ENCODE measurements at regions not wholly inside any gene's neighbourhood (a gene's known extent, or its start where the extent isn't known, plus 50 kb on each side); places are given as distances from the start of the nearest gene placed in this dataset.

GRCh38 chr6:8637896-8638597 lies 202.7 kb upstream of the SLC35B3 start:
- Histone ChIP-seq H4K20me1 (ENCODE audit: insufficient read depth) (no peaks in the 10 kb centered on the region), H3K36me3 (ENCODE audit: control insufficient read depth in 1 of 2, insufficient read depth in 2 of 2, low read length in 2 of 2) (no peaks in the 10 kb centered on the region), H3K9me3 (ENCODE audit: control insufficient read depth in 1 of 2, insufficient read depth in 1 of 2, low read depth in 1 of 2, low read length in 2 of 2) (no peaks in the 10 kb centered on the region), H3K4me1 (ENCODE audit: control insufficient read depth in 1 of 2, insufficient read depth in 2 of 2, low read length in 2 of 2) (no peaks in the 10 kb centered on the region), H2AFZ (ENCODE audit: low read depth, low read length, poor library complexity, severe bottlenecking) (no peak overlapping the region), H3K9ac (ENCODE audit: low read length) (no peak overlapping the region), H3K27ac (ENCODE audit: low read depth, low read length) (no peak overlapping the region), H3K27me3 (ENCODE audit: insufficient read depth, low read length) (no peaks in the 10 kb centered on the region), H3K79me2 (ENCODE audit: insufficient read depth, low read length) (no peaks in the 10 kb centered on the region), H3K4me3 (replicated peaks in 1 of 2; ENCODE audit: low read depth in 1 of 2, low read length in 2 of 2) (no peak overlapping the region), H3K4me2 (ENCODE audit: low read length) (no peak overlapping the region), H3K9me2 (ENCODE audit: insufficient read depth) (no peaks in the 10 kb centered on the region)
- intact Hi-C loops (cut with micrococcal nuclease): no loop called here
- no peak for ATAC-seq
- TF ChIP-seq TCF7L2 (IDR thresholded peaks at IDR 0.05; ENCODE audit: borderline replicate concordance, extremely low read depth, insufficient read depth, insufficient read length) (no peak), RAD21 (IDR thresholded peaks at IDR 0.05; ENCODE audit: low read depth) (no peak), CTCF (IDR thresholded peaks at IDR 0.05 in 2 of 3, conservative IDR thresholded peaks at IDR 0.05 in 1 of 3; ENCODE audit: borderline replicate concordance in 1 of 3, insufficient read depth in 1 of 3, low read depth in 2 of 3, low read length in 2 of 3) (no peak), CEBPB (IDR thresholded peaks at IDR 0.05; ENCODE audit: low read depth) (no peak), SRF (IDR thresholded peaks at IDR 0.05; ENCODE audit: low read depth) (no peak), ELF1 (IDR thresholded peaks at IDR 0.05; ENCODE audit: borderline replicate concordance, low read depth) (no peak), ZFX (IDR thresholded peaks at IDR 0.05) (no peak), SIN3A (IDR thresholded peaks at IDR 0.05; ENCODE audit: low read depth) (no peak), POLR2AphosphoS5 (IDR thresholded peaks at IDR 0.05; ENCODE audit: low read depth, low read length) (no peak), ZNF274 (IDR thresholded peaks at IDR 0.05; ENCODE audit: low read depth, low read length) (no peak), JUND (IDR thresholded peaks at IDR 0.05) (no peak), SP1 (IDR thresholded peaks at IDR 0.05; ENCODE audit: low read depth) (no peak), MAX (IDR thresholded peaks at IDR 0.05) (no peak), EGR1 (IDR thresholded peaks at IDR 0.05; ENCODE audit: low read depth) (no peak)
- RAD21 ChIA-PET (ENCODE audit: low non-redundant PET in 1 of 2, low total read pairs in 2 of 2, uncharacterized antibody in 2 of 2, unreplicated experiment in 2 of 2): no interaction called here
- POLR2A ChIA-PET: no interaction called here
- DNase-seq (ENCODE audit: low read depth, low spot score): no peak
- CTCF ChIA-PET: no interaction called here
- no TSS peak for BruUV-seq (replicated peaks)
